COR-L47 (cell line): ENCODE measurements at regions not wholly inside any gene's neighbourhood (a gene's known extent, or its start where the extent isn't known, plus 50 kb on each side); places are given as distances from the start of the nearest gene placed in this dataset.

Source experiments
- DNase-seq: peaks from one replicate; lab custom pipeline; 2025; lab: John Stamatoyannopoulos, UW

DNA sequence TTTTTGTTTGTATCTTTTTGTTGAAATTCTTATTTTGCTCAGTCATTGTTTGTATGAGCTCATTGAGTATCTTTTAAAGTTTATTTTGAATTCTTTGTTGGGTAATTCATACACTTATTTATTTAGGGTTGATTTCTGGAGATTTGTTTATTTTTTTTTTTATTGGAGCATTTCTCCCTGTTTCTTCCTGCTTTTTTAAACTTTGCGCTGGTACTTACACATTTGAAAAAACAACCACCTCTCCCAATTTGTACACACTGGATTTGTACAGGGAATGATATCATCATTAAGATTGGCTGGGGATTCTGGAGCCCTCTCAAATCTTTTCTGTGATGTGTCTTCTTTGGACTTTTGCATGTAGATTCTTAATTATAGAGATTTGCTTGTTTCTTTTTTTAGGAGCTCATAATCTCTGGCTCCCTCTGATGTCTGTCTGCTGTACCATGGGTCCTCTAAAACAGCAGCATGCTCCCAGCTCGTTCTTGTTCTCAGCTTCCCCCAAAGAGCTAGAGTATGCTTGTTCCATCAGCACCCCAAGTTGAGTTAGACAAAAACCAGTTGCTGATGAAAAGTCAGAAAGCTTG lies 310.7 kb downstream of the DUSP10 start:
- no peak for DNase-seq

GRCh38 chr1:221431961-221432360 lies 309.9 kb downstream of the DUSP10 start:
- no peak for DNase-seq

- peak; percentile 4 for DNase-seq
These were observed 306.4 kb downstream of the DUSP10 start for GRCh38 chr1:221435504-221435904.

DNA sequence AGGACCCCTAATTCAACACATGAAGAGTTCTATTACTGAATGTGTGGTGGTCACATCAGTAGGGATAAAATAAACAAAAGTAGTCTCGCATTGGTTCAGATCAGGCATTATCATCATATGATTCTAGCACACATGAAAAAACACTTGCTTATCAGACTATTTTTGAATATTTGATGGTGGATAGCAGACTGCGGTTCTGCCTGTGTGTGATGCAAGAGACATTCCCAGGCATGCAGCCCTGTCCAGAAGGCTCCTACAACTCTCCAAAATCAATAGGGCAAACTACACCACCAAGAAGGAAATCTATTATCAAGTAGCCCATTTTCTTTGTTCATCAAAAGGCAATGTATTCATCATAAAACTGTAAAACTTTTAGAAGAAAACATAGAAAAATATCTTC lies 304.7 kb downstream of the DUSP10 start:
- no peak for DNase-seq

DNA sequence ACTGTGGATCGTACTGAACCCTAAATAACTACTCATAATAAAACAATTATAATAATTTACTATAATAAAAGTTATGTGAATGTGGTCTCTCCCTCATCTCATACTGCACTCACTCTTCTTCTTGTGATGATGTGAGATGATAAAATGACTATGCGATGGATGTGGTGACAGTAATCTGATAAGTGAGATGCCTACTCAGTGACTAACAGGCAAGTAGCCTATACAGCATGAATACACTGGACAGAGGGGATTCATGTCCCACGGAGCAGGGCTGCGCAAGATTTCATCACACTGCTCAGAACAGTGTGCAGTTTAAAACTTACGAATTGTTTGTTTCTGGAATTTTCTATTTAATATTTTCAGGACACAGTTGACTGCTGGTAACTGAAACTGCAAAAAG lies 304.0 kb downstream of the DUSP10 start:
- no peak for DNase-seq

GRCh38 chr1:221439008-221439746 lies 302.7 kb downstream of the DUSP10 start:
- no peak for DNase-seq

DNA sequence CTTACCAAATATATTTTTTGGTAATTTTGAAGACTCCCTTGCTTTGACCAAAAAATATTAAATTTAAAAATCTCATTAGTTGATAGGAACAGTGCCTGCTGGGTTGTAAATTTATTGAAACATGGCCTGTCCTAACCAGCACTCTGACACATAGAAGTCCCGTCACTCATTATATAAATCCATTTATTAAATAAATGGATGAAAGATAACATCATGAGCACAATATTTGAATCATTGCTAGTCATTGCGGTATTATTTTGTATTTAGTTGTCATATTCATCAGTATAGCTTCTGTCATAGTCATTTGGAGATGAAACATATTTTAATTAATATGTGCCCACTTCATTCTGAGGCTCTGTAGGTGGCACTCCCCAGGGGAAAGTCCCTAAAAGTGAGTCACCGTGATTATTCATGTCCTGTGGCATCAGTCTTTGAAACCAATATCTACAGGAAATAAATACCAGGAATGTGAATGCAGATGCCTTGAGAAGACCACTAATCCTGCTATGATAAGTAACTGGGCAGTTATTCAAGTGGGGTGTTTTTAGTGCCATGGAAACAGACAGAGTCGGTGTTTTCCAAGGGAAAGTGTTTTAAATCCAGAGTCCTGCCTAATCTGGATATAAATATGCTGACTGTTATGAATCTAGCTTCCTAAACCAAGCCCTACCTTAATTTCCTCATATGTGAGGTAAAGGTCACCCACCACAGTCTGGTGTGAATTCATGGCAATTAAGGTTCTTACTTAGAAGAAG lies 302.0 kb downstream of the DUSP10 start:
- DNase-seq, result no peak

DNA sequence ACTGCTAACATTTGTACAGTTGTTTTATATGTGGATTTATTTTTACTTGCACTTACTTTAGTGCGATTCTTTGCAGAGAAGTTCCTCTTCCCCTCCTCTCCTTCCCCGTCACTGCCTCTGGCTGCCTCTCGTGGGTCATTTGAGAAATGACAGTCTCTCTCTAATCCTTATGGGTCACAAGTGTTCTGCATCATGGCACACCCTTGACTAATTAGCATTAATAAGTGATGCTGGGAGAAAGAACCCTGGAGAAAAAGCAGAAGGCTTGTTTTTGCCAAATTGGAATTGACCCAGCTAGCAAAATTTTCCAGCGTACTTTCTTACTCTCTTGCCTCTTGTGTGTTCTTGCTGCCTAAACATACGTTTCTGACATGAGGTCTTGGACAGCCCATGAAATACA lies 301.2 kb downstream of the DUSP10 start:
- DNase-seq, result no peak

DNA sequence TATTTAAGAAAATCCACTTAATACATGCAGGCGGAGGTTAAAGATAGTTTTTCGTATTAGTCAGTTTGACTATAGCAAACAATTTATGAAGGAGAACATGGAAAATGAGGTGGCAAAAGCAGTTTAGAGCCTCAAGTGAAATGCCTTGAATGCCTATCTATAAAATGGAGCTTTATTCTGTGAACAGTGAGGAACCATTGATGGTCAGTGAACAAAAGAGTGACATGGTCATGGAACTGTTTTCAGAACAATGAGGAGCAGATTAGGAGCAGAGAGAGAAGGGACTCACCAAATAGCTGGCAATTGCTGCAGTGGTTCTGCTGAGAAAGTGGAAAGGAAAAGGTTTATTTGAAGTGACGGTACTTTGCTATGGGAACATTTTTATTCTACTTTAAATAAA lies 299.8 kb downstream of the DUSP10 start:
- no peak for DNase-seq

- no peak for DNase-seq
These were observed 297.5 kb downstream of the DUSP10 start for GRCh38 chr1:221444346-221444745.

DNA sequence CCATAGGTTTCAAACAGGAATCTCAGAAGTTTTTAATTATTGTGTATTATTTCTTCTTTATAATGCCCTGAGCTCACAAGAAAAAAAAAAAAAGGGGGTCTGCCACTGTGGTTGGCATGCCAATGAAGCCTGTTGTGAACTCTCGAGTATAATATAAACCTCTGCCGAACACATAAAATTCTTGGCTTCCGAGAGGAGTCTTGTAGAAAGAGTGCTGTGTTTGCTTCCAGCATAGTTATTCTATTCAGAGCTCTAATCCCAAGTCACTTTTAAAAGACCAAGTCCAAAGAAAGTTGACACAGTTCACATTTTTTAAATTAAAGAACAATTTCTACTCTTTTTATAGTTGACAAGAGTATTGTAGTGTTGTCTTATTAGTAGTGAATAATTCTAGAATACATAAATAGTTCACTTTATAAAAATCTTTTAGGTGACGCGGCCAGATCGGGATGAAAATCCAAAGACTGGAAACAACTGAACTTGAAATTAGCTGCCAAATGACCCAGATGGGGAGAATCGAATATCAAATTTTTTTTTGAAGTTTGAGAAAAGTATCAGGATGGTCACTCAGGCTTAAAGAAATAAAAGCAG lies 293.2 kb downstream of the DUSP10 start:
- no peak for DNase-seq

DNA sequence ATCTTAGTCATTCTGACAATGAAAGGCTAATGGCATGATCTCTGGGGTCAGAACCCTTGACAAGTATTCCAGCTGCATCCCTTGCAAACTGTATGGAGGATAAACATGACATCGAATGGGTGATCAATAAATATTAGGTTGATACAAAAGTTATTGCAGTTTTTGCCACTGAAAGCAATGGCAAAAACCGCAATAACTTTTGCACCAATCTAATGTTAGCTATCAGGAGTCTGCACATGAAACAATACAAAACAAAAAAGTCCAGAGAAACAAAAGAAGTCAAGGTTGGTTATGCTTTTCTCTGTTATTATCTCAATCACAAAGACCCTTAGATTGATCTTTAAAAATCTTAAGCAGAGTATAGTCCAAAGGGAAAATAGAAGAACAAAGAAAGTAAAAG lies 292.7 kb downstream of the DUSP10 start:
- no peak for DNase-seq

GRCh38 chr1:221449801-221450470 lies 292.0 kb downstream of the DUSP10 start:
- DNase-seq, result no peak

DNA sequence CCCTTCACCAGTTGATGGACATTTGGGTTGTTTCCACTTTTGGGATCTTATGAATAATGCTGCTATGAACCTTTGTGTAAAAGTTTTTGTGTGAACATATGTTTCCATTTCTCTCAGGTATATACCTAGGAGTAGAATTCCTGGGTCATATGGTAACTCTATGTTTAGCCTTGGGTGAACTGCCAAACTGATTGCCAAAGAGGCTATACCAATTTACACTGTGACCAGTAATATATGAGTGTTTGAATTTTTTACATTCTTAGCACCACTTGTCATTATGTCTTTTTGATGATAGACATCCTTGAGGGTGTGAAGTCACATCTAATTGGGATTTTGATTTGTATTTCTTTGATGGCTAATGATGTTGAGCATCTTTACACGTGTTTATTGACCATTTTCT lies 290.1 kb downstream of the DUSP10 start:
- DNase-seq, result no peak

DNA sequence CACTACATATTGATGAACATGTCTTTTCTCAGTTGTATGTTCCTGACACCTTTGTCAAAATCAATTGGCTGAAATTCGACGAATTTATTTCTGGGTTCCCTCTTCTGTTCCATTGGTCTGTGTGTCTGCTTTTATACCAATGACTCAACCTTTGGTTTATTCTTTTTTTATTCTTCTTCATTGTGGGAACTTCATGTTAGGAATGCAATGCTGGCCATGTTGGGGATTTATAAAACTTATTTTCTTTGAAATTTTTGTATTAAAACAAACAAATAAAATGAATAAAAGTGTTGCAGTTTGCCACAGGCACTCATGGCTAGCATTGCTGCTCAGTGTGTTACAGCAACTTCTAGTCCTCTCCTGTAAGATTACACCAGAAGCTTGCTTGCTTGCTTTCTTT lies 287.8 kb downstream of the DUSP10 start:
- DNase-seq, result no peak

DNA sequence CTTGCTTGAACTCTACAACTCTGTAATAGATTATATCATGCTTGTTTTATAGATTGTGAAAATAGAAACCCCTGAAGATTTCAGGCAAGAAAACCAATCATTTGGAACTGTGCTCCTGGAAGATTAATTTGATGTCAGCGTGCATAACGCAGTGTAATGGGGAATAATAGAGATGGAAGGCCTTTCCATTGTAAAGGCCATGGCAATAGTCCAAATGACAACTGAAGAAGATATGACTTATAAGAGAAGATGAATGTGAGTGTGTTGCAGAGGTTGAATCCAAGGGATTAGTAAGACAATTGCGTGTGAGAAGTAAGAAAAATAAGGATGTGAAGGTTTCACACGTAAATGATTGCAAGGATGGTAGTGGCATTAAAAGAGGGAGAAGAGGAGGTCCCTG lies 285.0 kb downstream of the DUSP10 start:
- no peak for DNase-seq

- no peak for DNase-seq
These were observed 284.0 kb downstream of the DUSP10 start for GRCh38 chr1:221457685-221458446.

DNA sequence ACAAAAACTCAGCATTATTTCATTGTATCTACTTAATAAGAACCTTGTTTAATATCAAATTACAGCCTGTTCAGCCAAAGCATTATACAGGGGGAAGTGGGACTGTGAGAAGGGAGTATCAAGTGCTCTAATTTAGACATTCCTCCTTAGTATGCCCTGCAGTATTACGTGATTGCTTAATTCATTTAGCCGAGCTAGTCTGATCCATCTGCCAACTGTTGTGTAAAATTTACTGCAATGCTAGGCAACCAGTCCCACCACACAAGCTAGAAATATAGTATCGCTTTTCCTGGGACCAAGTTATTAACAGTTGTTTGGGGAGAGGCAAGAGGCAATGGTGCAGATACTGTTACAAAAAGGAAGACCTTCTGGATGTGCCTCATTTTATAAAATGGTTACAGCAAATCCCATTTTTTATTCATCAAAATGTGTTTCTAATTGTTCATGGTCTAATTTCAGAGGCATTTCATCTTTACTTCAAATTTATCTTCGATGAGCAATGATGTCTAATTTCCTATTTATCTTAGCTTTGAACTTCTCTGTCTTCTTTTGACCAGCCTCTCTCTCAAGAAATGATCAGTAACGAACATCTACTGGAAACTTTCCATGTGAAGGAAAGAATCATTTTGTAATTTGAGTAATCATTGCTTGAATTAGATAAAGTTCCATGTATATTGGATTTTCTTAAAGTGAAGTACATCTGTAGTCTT lies 283.3 kb downstream of the DUSP10 start:
- DNase-seq, result no peak

DNA sequence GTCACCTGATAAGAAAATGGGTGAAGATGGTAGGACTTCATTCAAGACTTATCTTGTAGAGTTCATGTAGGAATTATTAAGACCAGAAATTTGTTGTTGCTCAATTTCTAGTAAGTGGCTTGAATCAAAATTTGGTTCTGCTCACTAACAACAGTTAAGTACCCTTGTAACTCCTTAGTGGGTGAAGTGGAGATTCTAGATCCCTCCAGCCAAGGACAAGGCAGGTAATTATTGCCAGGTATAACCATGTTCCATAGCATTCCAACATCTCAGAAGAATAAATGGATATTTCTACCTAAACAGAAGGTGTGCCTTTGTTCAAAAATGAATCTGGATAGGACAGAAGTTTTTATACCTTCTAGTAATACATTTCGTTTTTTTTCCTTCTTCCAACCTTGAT lies 282.3 kb downstream of the DUSP10 start:
- no peak for DNase-seq

DNA sequence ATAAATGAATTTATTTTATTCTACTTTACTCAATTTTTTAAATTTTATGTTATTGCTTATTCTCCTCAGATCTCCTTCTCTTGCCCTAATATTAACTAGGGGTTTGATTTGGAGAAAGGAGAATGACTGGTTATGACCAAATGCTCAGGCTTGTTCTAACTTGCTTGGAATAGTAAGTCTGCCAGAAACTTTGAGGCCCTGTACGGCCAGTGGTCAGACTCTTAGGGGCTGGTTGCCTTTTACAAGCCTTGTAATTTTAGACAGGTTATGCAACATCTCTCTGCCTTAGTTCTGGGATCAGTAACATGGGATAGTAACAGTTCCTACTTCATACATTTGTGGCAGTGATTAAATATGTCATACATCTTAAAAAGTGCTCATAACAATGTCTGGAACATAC lies 279.5 kb downstream of the DUSP10 start:
- DNase-seq, result no peak

- no peak for DNase-seq
These were observed 273.3 kb downstream of the DUSP10 start for GRCh38 chr1:221468546-221468945.
